ENCODE measurements at regions not wholly inside any gene's neighbourhood (a gene's known extent, or its start where the extent isn't known, plus 50 kb on each side); places are given as distances from the start of the nearest gene placed in this dataset.

DNA sequence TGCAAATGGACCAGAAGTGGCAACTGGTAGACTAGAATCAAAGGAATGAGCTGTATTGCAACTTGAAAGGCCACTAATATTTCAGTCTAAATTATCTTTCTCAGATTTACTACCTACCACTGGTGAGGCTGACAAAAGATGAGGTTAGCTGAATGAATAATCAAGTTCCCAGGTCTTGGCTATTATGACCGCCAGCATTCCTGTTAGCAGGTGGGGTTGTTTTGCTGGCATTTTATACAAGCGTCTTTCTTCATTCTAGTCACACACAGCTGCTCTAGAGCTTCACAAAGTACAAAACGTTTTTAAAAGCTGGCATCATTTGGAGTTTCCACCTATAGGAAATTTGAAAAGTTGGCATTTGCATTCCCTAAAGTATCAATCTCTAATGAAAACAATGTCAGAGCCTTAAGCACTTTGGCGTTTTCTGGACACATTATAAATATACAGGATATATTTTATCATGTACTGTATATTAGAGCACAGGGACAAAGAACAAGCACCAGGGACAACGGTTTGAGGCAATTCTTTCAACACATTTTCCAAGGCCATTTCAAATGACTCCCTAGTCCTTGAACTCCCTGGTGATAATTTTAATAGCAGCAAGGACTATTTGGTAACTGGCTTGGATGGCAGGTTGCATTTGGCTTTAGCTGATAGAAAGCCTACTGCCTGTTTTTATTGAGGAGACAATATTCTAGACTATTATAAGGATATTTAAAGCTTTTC lies 410.2 kb upstream of the CHST9 start:
- Mint-ChIP-seq H3K27ac (no peak overlapping the region), H3K4me1 (ENCODE audit: low read depth) (no peaks in the 10 kb centered on the region), H3K4me3 (ENCODE audit: low read depth) (no peak overlapping the region), H3K27me3 (no peaks in the 10 kb centered on the region), H3K9me3 (ENCODE audit: low read depth) (no peaks in the 10 kb centered on the region), H3K36me3 (ENCODE audit: insufficient read depth) (no peaks in the 10 kb centered on the region)
- DNase-seq (ENCODE audit: low spot score, unreplicated experiment), result no peak
- no peak for TF ChIP-seq CTCF (IDR thresholded peaks at IDR 0.05; ENCODE audit: unreplicated experiment)

DNA sequence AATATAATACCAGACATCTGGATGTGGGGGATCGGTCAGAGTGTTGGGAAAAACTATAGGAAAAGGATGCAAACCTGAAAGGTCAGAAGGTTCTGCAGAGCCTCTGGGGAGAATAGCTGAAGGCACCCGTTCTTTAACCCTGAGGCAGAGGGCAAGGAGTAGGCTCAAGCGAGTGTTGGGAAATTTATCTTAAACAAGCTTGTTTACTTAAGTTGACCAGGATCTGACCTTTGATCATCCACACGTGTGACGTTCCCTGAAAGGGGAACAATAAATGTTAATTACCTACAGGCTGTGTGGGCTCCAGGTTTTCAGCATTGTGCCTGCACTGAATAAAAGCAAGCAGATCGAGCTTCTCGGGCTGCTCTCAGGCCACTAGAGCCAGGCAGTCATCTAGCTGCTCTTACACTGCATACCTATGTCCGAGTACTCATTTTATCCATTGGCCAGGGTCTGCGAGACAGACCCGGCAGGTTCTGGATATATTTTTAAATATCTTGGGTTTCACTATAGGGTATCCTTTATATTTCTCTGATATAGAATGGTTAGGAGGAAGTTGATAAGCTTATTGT lies 400.6 kb upstream of the CHST9 start:
- Mint-ChIP-seq H3K4me1 (ENCODE audit: low read depth) (peaks cover 10% of the 10 kb centered on the region), H3K4me3 (ENCODE audit: low read depth) (peak overlapping the region; percentile 29), H3K9me3 (ENCODE audit: low read depth) (peaks cover 13% of the 10 kb centered on the region), H3K27me3 (no peaks in the 10 kb centered on the region), H3K36me3 (ENCODE audit: insufficient read depth) (peaks cover 5% of the 10 kb centered on the region), H3K27ac (peak overlapping the region; percentile 79)
- DNase-seq (ENCODE audit: low spot score, unreplicated experiment), result no peak
- no peak for TF ChIP-seq CTCF (IDR thresholded peaks at IDR 0.05; ENCODE audit: unreplicated experiment)

- H3K9me3 Mint-ChIP-seq (ENCODE audit: low read depth), result peaks cover 10% of the 10 kb centered on the region
- peaks cover 10% of the 10 kb centered on the region for H3K4me1 Mint-ChIP-seq (ENCODE audit: low read depth)
- no peak for DNase-seq (ENCODE audit: low spot score, unreplicated experiment)
- no peak overlapping the region for H3K4me3 Mint-ChIP-seq (ENCODE audit: low read depth)
- H3K27ac Mint-ChIP-seq, result no peak overlapping the region
- H3K36me3 Mint-ChIP-seq (ENCODE audit: insufficient read depth), result peaks cover 5% of the 10 kb centered on the region
- no peak for TF ChIP-seq CTCF (IDR thresholded peaks at IDR 0.05; ENCODE audit: unreplicated experiment)
- no peaks in the 10 kb centered on the region for H3K27me3 Mint-ChIP-seq
These were observed 398.4 kb upstream of the CHST9 start for GRCh38 chr18:27583466-27583865.

DNA sequence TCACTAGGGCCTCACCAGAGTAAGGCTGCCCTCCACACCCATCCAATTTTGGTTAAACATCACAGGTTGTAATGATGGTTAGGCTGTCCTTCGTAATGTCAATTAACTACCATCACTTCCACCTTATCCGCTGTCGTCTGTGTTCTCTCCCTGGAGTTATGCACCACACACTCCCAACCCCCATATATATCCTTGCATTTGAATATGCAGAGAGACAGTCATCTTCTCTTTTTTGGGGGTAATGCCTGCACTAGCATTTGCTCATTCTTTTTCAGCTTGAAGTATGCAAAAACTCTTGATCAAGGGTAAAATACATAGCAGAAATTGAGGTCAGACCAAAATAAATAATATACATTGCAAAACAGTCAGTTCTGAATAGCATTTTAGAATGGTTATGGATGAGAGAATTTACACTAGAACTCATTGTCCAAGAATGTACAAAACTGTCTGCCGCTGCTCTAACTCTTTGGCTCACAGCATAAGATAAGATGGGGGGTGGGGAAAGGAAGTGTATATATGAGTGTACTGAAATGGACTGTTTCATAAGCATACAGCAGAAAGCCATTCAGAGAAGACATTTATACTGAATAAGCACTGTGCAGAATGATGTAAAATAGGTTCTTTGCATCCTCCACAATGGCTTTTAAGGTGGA lies 397.8 kb upstream of the CHST9 start:
- Mint-ChIP-seq H3K27ac (no peak overlapping the region), H3K9me3 (ENCODE audit: low read depth) (peaks cover 10% of the 10 kb centered on the region), H3K4me3 (ENCODE audit: low read depth) (no peak overlapping the region), H3K36me3 (ENCODE audit: insufficient read depth) (peaks cover 5% of the 10 kb centered on the region), H3K27me3 (no peaks in the 10 kb centered on the region), H3K4me1 (ENCODE audit: low read depth) (peaks cover 10% of the 10 kb centered on the region)
- no peak for DNase-seq (ENCODE audit: low spot score, unreplicated experiment)
- TF ChIP-seq CTCF (IDR thresholded peaks at IDR 0.05; ENCODE audit: unreplicated experiment), result no peak

- Mint-ChIP-seq H3K4me3 (ENCODE audit: low read depth) (no peak overlapping the region), H3K9me3 (ENCODE audit: low read depth) (peaks cover 10% of the 10 kb centered on the region), H3K4me1 (ENCODE audit: low read depth) (peaks cover 6% of the 10 kb centered on the region), H3K27ac (no peak overlapping the region), H3K27me3 (no peaks in the 10 kb centered on the region), H3K36me3 (ENCODE audit: insufficient read depth) (peaks cover 5% of the 10 kb centered on the region)
- DNase-seq (ENCODE audit: low spot score, unreplicated experiment), result no peak
- no peak for TF ChIP-seq CTCF (IDR thresholded peaks at IDR 0.05; ENCODE audit: unreplicated experiment)
These were observed 396.3 kb upstream of the CHST9 start for GRCh38 chr18:27581296-27581904.
